ENCODE measurements at regions not wholly inside any gene's neighbourhood (a gene's known extent, or its start where the extent isn't known, plus 50 kb on each side); places are given as distances from the start of the nearest gene placed in this dataset.

- TF ChIP-seq POLR2A (IDR thresholded peaks at IDR 0.05) = no peak
- TF ChIP-seq, protein P1, sequence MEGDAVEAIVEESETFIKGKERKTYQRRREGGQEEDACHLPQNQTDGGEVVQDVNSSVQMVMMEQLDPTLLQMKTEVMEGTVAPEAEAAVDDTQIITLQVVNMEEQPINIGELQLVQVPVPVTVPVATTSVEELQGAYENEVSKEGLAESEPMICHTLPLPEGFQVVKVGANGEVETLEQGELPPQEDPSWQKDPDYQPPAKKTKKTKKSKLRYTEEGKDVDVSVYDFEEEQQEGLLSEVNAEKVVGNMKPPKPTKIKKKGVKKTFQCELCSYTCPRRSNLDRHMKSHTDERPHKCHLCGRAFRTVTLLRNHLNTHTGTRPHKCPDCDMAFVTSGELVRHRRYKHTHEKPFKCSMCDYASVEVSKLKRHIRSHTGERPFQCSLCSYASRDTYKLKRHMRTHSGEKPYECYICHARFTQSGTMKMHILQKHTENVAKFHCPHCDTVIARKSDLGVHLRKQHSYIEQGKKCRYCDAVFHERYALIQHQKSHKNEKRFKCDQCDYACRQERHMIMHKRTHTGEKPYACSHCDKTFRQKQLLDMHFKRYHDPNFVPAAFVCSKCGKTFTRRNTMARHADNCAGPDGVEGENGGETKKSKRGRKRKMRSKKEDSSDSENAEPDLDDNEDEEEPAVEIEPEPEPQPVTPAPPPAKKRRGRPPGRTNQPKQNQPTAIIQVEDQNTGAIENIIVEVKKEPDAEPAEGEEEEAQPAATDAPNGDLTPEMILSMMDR (IDR thresholded peaks at IDR 0.05 in 8 of 11, conservative IDR thresholded peaks at IDR 0.05 in 3 of 11) = no peak
These were observed 116.4 kb downstream of the FAR1 start for GRCh38 chr11:13784855-13785254.

All from spleen (tissue), 7 donors.